ENCODE measurements at regions not wholly inside any gene's neighbourhood (a gene's known extent, or its start where the extent isn't known, plus 50 kb on each side); places are given as distances from the start of the nearest gene placed in this dataset.

- H3K27ac ChIP-seq: no peak overlapping the region
- no peak for TF ChIP-seq CTCF (conservative IDR thresholded peaks at IDR 0.05)
- no peak for TF ChIP-seq ZFX (IDR thresholded peaks at IDR 0.05)
Observed at GRCh38 chrX:51406688-51407519, 74.3 kb downstream of the NUDT10 start.

DNA sequence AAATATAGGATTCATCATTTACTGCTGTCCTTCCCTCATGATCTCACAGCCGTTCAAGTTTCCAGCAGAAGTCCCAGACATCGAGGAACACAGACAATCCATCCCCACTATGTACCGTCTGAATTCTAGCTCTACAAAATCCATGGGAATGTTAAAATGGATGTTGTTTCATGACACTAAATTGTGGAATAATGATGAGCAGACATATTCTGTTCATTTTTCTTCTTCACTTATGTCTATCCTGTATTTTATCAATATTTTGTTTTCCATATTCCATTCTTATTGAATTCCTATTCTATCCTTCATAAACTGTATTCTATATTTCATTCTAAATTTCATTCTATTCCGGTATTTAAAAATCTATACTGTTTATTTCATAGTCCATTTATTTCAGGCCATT lies 71.8 kb downstream of the NUDT10 start:
- TF ChIP-seq ZFX (IDR thresholded peaks at IDR 0.05) (no peak), CTCF (conservative IDR thresholded peaks at IDR 0.05) (no peak)

DNA sequence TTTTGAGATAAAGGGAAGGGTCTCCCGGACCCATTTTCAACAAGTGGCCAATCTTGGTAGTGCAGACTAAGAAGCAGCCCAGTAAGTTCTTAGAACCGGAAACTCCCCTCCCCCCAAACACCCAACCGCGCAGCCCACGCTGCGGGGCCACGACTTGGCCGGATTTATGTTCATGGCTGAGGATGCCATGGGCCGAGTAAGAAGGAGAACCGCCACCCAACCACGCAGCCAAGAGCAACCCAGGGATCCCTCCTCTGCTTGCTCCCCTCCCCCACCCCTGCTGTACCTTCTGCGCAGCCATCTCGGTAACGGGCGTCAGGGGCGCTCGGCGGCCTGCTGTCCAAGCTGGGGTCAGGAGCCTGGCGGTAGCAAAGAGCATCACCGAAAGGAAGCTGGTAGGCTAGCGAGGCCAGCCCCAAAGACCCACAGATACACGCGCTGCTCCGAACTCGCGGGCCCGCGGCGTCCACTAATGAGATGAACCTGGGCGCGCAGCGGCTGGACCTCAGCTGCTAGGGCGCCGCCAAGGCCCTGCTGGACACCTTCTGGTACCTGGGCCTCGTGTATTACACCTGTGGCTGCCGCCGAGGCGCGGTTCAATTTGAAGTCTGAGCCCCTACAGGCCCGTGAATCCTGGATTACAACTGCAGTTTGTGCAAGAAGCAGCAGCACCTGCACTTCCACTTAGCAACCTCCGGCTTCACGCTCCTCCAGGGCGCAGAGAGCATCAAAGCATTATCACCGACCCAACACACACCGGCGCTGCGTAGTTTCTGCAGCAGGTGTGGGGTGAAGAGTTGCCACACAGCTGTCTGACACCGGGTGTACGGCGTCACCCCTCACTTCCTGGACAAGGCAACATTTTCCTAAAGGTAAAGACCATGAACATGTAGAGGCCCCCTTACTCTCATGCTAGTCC lies 63.4 kb downstream of the NUDT10 start:
- TF ChIP-seq ZFX (IDR thresholded peaks at IDR 0.05) (no peak), CTCF (conservative IDR thresholded peaks at IDR 0.05) (no peak)
- H3K27ac ChIP-seq: no peak overlapping the region

More for the DNA sequence above, 71.8 kb downstream of the NUDT10 start:
- H3K27ac ChIP-seq: no peak overlapping the region

GRCh38 chrX:51395480-51395809 lies 62.8 kb downstream of the NUDT10 start:
- TF ChIP-seq CTCF (conservative IDR thresholded peaks at IDR 0.05) (no peak), ZFX (IDR thresholded peaks at IDR 0.05) (no peak)

More at GRCh38 chrX:51395480-51395809, 62.8 kb downstream of the NUDT10 start:
- no peak overlapping the region for H3K27ac ChIP-seq
